ENCODE measurements at regions not wholly inside any gene's neighbourhood (a gene's known extent, or its start where the extent isn't known, plus 50 kb on each side); places are given as distances from the start of the nearest gene placed in this dataset.
A peak's percentile ranks its signal among the peaks of the same experiment; 100 is the strongest.
"Not testable (repeated sequence)": the region's sequence is repeated elsewhere in the genome, so short reads cannot be mapped to it uniquely, and the experiment has no call there.

DNA sequence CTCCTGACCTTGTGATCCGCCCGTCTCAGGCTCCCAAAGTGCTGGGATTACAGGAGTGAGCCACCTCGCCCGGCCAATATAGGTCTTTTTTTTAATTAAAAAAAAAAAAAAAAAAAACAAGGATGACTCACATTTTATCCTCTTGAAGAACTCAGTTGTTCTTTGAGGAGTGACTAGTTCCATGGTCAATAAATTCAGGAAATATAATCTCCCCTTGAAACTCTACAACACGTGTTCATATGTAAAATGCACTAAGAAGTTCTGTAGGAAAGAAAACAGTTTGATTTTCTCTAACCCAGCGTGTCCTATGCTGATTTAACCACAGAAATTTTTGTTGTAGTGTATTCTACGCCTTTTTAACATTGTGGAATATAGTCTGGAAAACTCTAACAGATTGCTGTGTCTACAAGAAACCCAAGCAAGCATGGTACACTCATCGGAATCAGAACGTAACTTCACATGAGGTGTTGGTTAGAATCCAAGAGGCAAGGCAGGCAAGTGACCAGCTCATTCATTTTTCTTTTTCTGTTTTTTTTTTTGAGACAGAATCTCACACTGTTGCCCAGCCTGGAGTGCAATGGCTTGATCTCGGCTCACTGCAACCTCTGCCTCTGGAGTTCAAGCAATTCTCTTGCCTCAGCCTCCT is 79.0 kb upstream of the ZNF217 start:
- TF ChIP-seq EZH2 (IDR thresholded peaks at IDR 0.05) (no peak), POLR2AphosphoS5 (IDR thresholded peaks at IDR 0.05; ENCODE audit: borderline replicate concordance, low read depth, low read length) (no peak), FOXP2 (optimal IDR thresholded peaks at IDR 0.05; ENCODE audit: control extremely low read depth, extremely low read length, insufficient read depth) (no peak)
- Histone ChIP-seq H3K36me3 (ENCODE audit: insufficient read depth, low read length) (no peaks in the 10 kb centered on the region), H3K9ac (ENCODE audit: insufficient read length) (no peak overlapping the region), H3K9me3 (ENCODE audit: low read depth, low read length) (no peaks in the 10 kb centered on the region), H3K27ac (no peak overlapping the region), H3K4me3 (no peak overlapping the region)
- no peak for DNase-seq (ENCODE audit: low read depth, low spot score)

- no peak for DNase-seq (ENCODE audit: low read depth, low spot score)
- Histone ChIP-seq H3K9ac (ENCODE audit: insufficient read length) (no peak overlapping the region), H3K27ac (no peak overlapping the region), H3K9me3 (ENCODE audit: low read depth, low read length) (no peaks in the 10 kb centered on the region), H3K4me3 (no peak overlapping the region), H3K36me3 (ENCODE audit: insufficient read depth, low read length) (no peaks in the 10 kb centered on the region)
- no peak for TF ChIP-seq FOXP2 (optimal IDR thresholded peaks at IDR 0.05; ENCODE audit: control extremely low read depth, extremely low read length, insufficient read depth)
- no peak for TF ChIP-seq EZH2 (IDR thresholded peaks at IDR 0.05)
- no peak for TF ChIP-seq POLR2AphosphoS5 (IDR thresholded peaks at IDR 0.05; ENCODE audit: borderline replicate concordance, low read depth, low read length)
Observed at GRCh38 chr20:53671370-53671769, 77.7 kb upstream of the ZNF217 start.

- not testable (repeated sequence) for H3K9ac ChIP-seq (ENCODE audit: insufficient read length); H3K36me3 ChIP-seq (ENCODE audit: insufficient read depth, low read length); DNase-seq (ENCODE audit: low read depth, low spot score); H3K9me3 ChIP-seq (ENCODE audit: low read depth, low read length); H3K27ac ChIP-seq; H3K4me3 ChIP-seq
Observed at GRCh38 chr20:53669517-53670313, 76.1 kb upstream of the ZNF217 start.

DNA sequence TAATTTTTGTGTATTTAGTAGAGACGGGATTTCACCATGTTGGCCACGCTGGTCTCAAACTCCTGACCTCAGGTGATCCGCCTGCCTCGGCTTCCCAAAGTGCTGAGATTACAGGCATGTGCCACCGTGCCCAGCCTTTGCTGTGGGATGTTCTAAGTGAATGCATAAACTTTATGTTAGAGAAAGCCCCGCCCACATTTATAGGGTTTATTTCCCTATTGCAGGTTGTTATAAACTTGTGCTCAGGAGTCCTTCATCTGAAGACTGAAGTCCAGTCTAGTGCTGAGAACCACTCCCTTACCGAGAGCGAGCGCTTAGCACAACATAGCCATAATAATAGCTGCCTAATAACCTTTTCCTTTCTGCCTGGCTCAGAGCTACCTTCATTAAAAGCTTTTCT is 75.4 kb upstream of the ZNF217 start:
- Histone ChIP-seq H3K9ac (ENCODE audit: insufficient read length) (no peak overlapping the region), H3K36me3 (ENCODE audit: insufficient read depth, low read length) (no peaks in the 10 kb centered on the region), H3K4me3 (no peak overlapping the region), H3K9me3 (ENCODE audit: low read depth, low read length) (no peaks in the 10 kb centered on the region), H3K27ac (no peak overlapping the region)
- TF ChIP-seq EZH2 (IDR thresholded peaks at IDR 0.05) (no peak), FOXP2 (optimal IDR thresholded peaks at IDR 0.05; ENCODE audit: control extremely low read depth, extremely low read length, insufficient read depth) (no peak), POLR2AphosphoS5 (IDR thresholded peaks at IDR 0.05; ENCODE audit: borderline replicate concordance, low read depth, low read length) (no peak)
- DNase-seq (ENCODE audit: low read depth, low spot score): no peak

DNA sequence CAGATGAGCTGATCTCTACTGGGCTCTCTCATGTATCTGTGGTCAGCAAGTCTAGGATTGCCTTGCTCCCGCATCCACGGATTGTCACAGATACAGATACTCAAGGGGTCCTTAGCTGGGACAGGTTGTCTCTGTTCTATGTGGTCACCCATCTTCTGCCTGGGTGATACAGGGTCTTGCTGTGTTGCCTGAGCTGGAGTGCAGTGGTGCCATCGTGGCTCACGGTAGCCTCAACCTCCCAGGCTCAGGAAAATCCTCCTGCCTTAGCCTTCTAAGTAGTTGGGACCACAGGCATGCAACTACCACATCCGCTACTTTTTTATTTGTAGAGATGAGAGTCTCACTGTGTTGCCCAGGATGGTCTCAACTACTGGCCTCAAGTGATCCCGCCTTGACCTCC is 72.5 kb upstream of the ZNF217 start:
- H3K9ac ChIP-seq (ENCODE audit: insufficient read length): no peak overlapping the region
- H3K27ac ChIP-seq: no peak overlapping the region
- TF ChIP-seq EZH2 (IDR thresholded peaks at IDR 0.05) (no peak), POLR2AphosphoS5 (IDR thresholded peaks at IDR 0.05; ENCODE audit: borderline replicate concordance, low read depth, low read length) (no peak), FOXP2 (optimal IDR thresholded peaks at IDR 0.05; ENCODE audit: control extremely low read depth, extremely low read length, insufficient read depth) (no peak)

DNA sequence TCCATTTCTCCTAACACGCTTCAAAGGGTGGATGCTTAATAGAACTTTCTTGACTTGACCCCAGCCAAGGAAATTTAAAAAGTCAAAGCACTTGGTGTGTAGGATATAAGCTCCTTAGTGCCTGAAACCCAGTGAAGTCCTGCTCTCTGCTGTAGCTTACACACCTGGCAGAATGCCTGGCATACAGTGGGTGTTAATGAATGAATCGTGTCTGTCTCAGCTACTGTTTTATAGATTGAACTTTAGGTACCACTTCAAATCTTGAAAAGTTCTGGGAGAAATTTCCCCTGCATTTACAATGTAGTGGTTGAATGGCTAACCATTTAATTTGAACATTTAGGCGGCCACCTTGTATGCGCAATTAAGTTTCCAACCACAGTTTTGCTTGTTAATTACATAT is 70.5 kb upstream of the ZNF217 start:
- DNase-seq (ENCODE audit: low read depth, low spot score): no peak

More for the DNA sequence above, 72.5 kb upstream of the ZNF217 start:
- Histone ChIP-seq H3K36me3 (ENCODE audit: insufficient read depth, low read length) (no peaks in the 10 kb centered on the region), H3K9me3 (ENCODE audit: low read depth, low read length) (no peaks in the 10 kb centered on the region), H3K4me3 (no peak overlapping the region)
- DNase-seq (ENCODE audit: low read depth, low spot score): no peak

GRCh38 chr20:53663521-53663920 is 69.9 kb upstream of the ZNF217 start:
- H3K36me3 ChIP-seq (ENCODE audit: insufficient read depth, low read length); H3K9ac ChIP-seq (ENCODE audit: insufficient read length): not testable (repeated sequence)

More for the DNA sequence above, 70.5 kb upstream of the ZNF217 start:
- H3K27ac ChIP-seq: 0 out of 2 replicates have a peak overlapping the region, but pooled peaks have one; percentile 38
- no peaks in the 10 kb centered on the region for H3K36me3 ChIP-seq (ENCODE audit: insufficient read depth, low read length)
- no peak for TF ChIP-seq FOXP2 (optimal IDR thresholded peaks at IDR 0.05; ENCODE audit: control extremely low read depth, extremely low read length, insufficient read depth)
- H3K9ac ChIP-seq (ENCODE audit: insufficient read length): no peak overlapping the region
- no peak overlapping the region for H3K4me3 ChIP-seq
- H3K9me3 ChIP-seq (ENCODE audit: low read depth, low read length): no peaks in the 10 kb centered on the region

GRCh38 chr20:53662595-53662994 is 69.0 kb upstream of the ZNF217 start:
- TF ChIP-seq EZH2 (IDR thresholded peaks at IDR 0.05): no peak
- TF ChIP-seq POLR2AphosphoS5 (IDR thresholded peaks at IDR 0.05; ENCODE audit: borderline replicate concordance, low read depth, low read length): no peak
- TF ChIP-seq FOXP2 (optimal IDR thresholded peaks at IDR 0.05; ENCODE audit: control extremely low read depth, extremely low read length, insufficient read depth): no peak
- Histone ChIP-seq H3K4me3 (no peak overlapping the region), H3K9me3 (ENCODE audit: low read depth, low read length) (no peaks in the 10 kb centered on the region), H3K9ac (ENCODE audit: insufficient read length) (no peak overlapping the region), H3K27ac (no peak overlapping the region), H3K36me3 (ENCODE audit: insufficient read depth, low read length) (no peaks in the 10 kb centered on the region)
- no peak for DNase-seq (ENCODE audit: low read depth, low spot score)

More at GRCh38 chr20:53663521-53663920, 69.9 kb upstream of the ZNF217 start:
- DNase-seq (ENCODE audit: low read depth, low spot score); H3K27ac ChIP-seq; H3K9me3 ChIP-seq (ENCODE audit: low read depth, low read length); H3K4me3 ChIP-seq: not testable (repeated sequence)

GRCh38 chr20:53660947-53661381 is 67.3 kb upstream of the ZNF217 start:
- peak overlapping the region; percentile 83 for H3K27ac ChIP-seq
- no peak for TF ChIP-seq EZH2 (IDR thresholded peaks at IDR 0.05)
- TF ChIP-seq POLR2AphosphoS5 (IDR thresholded peaks at IDR 0.05; ENCODE audit: borderline replicate concordance, low read depth, low read length): no peak
- TF ChIP-seq FOXP2 (optimal IDR thresholded peaks at IDR 0.05; ENCODE audit: control extremely low read depth, extremely low read length, insufficient read depth): no peak
- peak overlapping the region; percentile 37 for H3K4me3 ChIP-seq
- no peak for DNase-seq (ENCODE audit: low read depth, low spot score)
- peak overlapping the region; percentile 18 for H3K9ac ChIP-seq (ENCODE audit: insufficient read length)
- no peaks in the 10 kb centered on the region for H3K36me3 ChIP-seq (ENCODE audit: insufficient read depth, low read length)
- no peaks in the 10 kb centered on the region for H3K9me3 ChIP-seq (ENCODE audit: low read depth, low read length)

Measured in SK-N-MC (cell line).